HG03439 (cell line): ENCODE measurements at regions not wholly inside any gene's neighbourhood (a gene's known extent, or its start where the extent isn't known, plus 50 kb on each side); places are given as distances from the start of the nearest gene placed in this dataset.
"Not testable (repeated sequence)": the region's sequence is repeated elsewhere in the genome, so short reads cannot be mapped to it uniquely, and the experiment has no call there.

Source experiments
- ATAC-seq: cut with Tn5 transposase; IDR thresholded peaks from one replicate; pipeline ENCODE4 v1.9.1; 2021; ENCODE audit warnings: mild to moderate bottlenecking, moderate library complexity; ENCODE audit not compliant: unreplicated experiment

DNA sequence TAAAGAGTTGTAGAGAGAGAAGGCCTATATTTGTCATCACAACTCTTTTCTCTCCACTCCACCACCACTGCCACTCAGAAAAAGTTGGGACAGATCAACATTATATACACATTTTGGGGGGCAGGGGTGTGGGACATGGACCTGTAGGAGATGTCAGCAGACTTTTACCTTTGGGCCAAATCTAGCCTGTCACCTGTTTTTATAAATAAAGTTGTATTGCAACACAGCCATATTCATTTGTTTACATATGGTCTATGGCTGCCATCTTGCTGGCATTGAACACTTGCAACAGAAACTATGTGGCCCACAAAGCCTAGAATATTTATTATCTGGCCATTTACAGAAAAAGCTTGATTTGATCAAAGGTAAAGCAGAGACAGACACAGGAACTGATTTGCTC is 250.7 kb downstream of the BTG1 start:
- ATAC-seq = no peak

DNA sequence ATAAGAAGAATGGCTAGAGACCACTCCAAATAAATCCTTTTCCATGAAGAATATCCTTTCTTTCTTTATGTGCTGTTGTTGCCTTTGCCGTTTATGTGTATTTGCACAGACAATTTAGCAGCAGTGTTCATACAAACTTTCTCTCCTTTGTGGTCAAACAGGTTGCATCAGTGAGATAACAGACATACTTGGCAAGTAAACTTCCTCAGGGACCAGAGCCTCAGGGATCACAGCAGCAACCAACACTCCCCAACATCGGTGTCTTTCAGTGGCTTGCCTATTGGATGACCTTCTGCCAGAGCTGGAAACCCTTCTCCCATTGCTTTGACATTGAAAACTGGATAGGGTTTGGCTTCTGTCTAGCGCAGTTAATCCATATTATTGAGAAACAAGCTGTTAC is 252.2 kb downstream of the BTG1 start:
- no peak for ATAC-seq

DNA sequence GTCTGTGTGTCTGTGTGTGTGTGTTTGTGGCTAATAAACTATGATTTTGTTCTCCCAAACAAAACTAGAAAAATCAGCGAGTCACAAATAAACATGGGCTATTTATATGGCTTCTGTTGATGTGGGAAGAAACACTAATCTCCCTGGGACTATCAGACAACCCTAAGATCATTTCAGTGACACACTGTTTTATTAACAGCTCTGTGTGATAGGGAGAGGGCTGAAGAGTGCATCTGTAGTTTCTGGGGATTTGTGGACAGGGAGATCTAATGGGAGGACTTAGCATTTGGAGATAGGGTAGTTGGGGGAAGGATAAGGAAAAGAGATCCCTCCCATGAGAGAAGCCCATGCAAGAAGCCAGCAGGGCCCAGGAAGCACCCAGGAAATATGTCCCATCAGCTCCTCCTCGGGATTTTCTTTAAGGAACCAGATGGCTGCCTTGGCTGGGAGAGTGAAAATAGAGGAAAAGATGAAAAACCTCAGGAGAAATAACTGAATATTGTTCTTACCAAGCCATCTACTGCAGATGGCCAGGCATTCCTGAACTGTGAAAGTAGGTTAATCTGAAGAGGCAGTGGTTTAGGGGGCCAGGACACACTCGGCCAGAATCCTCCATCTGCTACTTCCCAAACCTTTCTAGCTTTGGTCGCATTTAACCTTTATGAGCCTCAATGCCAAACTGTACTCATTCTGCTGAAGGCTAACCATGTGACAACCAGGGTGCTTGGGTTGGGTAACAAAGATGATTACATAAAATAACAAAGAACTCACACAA is 253.4 kb downstream of the BTG1 start:
- ATAC-seq = no peak

DNA sequence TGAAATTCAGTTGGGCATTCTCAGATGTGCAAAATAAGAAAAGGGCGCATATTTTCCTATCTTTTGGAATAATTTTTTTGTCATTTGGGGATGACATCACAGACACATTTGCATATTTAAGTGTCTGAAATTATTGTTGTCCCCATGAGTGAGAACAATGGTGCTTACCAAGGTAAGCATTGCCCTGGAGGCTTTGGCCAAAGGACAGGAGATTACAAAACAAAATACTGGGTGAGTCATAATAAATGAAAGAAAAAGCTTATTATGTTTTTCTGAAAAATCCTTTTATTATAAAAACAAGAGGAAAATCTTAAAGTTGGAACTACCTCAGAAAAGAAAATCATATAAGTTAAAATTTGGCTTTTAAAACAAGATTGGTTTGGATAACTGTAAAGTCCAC is 254.9 kb downstream of the BTG1 start:
- ATAC-seq = no peak

DNA sequence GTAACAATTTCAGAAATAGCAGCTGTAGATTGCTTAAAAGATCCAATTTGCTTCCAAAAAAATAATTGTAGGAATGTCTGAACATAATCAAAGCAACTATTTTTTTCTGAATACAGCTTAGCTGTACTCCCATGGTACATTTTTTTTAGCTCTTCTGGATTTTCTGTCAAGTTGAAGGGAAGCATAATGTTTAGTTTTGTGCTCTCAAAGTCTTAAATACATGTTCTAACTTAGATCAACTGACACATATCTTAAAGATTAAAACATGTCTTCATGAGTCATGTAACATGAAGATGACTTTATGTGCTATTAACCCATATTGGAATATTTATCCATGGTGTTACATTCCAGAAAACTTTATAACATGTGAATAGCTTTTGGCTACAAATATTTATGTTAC is 255.7 kb downstream of the BTG1 start:
- ATAC-seq = no peak

DNA sequence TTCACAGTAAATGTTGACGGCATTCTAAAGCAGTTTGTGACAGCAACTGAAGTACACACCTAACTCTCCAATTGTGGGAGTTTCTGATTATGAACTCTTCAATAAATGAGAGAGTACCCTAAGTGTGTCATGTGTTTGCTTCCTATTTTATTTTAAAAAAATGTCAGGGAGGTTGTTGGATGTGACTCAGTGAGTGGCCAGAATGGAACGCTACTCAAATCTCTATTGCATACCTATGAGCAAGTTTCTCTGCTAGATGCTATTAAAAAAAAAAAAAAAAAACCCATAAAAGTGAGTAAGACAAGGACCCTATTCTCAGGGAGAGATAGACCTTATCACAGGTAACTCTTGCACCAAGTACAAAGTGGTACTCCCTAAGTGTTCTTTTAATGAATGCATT is 256.6 kb downstream of the BTG1 start:
- ATAC-seq = no peak

DNA sequence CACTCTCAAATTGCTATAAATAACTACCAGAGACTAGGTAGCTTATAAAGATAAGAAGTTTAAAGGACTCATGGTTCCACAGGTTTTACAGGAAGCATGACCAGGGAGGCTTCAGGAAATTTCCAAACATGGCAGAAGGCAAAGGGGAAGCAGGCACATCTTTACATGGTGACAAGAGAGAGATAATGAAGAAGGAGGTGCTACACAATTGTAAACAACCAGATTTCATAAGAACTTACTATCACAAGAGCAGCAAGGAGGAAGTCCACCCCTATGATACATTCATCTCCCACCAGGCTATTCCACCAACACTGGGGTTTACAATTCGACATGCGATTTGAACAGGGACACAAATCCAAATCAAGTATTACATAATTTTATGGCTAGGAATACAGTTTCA is 257.7 kb downstream of the BTG1 start:
- no peak for ATAC-seq

DNA sequence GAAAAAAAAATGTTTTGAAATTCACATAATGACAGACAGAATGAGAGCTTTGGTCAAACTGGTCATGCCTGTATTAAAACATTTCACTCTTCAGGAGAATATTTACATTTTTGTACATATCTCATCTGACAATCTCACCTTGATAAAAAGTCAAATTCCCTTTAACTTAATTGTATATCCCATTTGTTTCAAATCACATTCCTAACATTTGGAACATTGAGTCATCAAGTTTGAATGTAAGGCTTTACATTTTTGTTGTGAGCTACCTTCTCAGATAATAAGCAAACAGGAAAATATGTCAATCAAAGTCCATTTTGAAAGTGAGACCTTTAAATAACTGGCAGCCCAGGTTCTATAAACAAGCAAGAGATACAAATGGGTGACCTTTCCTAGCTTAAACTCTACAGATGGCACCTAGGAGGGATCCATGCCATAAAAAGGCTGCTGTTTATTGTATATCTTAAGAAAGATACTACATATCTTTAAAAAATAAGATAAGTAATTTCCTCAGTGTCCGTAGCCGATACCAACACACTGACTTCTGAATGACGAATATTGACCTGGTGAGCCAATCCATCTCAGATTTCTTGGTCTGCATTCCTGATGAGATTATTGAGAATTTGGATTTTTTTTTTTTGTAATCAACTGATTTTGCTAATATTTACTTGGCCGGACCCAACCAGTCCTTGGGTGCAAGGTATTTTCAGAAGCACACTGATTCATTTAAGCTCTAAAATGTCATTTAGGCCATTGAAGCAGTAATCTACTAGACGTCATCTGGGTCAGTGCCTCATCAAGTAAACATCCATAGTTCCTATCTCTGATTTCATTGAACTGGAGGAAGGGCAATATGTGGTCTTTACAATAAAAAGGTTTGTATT is 259.6 kb downstream of the BTG1 start:
- no peak for ATAC-seq

DNA sequence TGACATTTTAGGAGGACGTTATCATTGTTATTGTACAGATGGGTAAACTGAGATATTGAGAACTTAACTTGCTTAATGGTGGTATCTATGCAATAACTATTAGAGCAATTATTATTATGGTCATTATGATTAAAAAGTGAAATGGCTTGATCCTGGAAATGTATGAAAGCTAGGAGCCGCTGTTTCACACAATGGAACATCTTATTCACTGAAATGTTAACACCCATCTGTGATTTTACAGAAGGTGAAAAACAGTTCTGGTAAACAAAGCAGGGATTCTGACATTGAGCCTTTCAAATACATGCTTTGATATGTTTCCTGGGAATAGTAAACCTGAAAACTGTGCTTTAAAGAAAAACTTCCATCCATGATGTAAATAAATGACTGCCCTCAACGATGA is 261.4 kb downstream of the BTG1 start:
- ATAC-seq = no peak

DNA sequence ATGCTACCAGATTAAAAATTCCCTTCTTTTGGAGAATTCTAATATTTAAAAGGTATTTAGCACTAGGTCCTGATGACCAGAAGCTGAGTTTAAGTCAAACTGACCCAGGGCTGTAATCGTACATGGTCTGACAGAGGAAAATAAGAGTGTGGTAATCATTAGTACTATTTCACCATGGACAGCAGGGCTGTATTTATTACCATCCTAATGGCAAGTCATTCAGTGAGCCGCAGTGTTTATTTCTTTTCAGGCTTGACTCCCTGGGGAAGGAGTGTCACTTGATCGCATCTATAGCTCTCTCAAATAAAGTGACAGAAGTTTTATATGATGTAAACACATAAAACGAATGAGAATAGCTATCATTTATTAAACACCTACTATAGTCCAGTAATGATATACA is 261.8 kb downstream of the BTG1 start:
- ATAC-seq = no peak

DNA sequence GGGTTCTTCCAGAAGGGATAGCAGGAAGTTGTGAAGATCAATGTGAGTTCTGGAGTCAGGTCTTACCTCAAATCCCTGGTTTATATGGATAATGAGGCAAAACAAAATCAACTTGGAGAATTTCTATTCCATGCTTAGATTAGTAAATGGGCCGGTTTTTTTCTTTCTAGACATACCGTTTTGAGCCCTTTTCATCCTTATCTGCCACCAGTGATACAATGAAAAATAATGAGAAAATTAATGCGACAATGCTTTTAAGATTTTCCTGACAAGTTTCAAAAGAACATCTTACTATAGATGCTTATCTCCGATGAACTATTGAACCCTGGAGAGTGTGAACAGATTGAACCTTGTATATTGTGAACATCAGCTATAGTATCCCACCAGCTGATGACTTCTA is 262.7 kb downstream of the BTG1 start:
- ATAC-seq = no peak

DNA sequence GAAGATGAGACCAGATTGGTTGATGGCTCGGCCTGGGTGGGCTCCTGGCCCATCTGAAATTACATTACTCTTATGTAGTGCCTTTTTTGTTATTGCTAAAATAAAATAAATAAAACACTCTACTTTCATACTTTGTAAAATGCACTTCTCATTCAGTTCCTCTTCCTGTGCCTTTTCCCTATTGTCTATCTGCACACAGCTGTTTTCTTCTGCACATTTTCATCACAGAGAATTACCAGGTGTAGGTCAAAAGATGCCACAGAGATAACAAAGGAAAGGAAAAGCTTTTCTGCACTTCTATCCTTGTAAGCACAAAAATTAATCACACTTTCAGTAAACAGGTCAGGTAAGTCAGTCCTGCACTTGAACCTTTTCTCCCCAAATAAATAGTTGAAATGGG is 265.1 kb downstream of the BTG1 start:
- no peak for ATAC-seq

DNA sequence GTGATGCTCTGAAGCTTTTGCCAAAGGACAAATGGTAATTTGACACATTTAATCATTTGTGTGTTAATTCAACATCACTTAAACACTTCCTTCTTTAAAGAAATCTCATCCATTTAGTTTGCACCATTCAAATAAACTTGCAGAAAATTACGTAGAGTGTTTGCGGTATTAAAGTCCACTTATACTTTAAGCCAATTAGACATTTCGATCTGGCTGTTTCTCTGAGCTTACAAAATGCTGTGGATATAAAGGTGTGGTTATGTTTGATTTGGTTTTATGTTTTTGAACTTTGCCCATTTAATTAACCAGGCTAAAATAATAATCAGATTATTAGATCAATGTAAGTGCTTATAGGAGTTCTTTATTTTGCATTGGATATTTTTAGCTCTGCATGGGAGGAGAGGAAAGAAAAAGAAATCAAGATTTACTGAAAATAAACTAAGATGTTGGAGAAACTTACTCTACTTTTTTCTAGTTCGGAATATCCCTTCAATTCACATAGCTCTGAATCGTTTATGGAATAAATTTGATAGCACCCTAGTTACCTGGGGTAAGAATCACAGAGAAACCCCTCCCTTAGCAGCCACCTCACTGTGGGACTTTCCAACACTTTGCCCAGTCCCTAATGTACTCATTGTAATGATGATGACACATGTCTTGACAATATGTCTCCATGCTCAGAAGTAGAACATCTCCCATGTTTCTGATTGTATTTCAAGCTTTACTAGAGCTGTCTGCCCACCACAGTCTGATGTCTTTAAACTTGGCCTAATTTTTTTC is 268.0 kb downstream of the BTG1 start:
- ATAC-seq = no peak

DNA sequence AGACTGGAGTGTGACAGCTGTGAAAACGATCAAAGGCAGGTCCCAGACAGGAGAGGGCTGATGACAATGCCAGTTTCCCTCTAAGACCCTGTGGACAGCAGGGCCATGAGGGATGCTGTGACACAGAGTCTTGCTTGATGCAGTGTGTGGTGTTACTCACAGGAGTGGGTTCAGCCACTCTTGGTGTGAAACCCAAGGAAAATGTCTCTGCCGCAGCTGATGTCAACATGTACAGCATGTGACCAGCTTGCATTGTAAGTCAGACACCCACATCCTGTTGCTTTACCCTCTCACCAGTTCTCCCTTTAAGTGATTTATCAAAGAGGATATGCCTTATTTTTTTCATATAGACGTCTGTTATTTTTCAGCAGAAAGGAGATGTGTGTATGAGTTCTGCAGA is 268.6 kb downstream of the BTG1 start:
- ATAC-seq = no peak

DNA sequence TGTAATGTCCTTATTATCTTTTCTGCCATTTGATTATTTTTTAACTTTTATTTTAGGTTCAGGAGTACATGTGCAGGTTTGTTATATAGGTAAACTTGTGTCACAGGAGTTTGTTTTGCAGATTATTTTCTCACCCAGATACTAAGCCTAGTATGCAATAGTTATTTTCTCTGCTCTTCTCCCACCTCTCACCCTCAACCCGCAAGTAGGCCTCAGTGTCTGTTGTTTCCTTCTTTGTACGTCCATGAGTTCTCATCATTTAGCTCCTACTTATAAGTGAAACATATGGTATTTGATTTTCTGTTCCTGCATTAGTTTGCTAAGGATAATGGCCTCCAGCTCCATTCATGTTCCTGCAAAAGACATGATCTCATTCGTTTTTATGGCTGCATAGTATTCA is 270.0 kb downstream of the BTG1 start:
- not testable (repeated sequence) for ATAC-seq

DNA sequence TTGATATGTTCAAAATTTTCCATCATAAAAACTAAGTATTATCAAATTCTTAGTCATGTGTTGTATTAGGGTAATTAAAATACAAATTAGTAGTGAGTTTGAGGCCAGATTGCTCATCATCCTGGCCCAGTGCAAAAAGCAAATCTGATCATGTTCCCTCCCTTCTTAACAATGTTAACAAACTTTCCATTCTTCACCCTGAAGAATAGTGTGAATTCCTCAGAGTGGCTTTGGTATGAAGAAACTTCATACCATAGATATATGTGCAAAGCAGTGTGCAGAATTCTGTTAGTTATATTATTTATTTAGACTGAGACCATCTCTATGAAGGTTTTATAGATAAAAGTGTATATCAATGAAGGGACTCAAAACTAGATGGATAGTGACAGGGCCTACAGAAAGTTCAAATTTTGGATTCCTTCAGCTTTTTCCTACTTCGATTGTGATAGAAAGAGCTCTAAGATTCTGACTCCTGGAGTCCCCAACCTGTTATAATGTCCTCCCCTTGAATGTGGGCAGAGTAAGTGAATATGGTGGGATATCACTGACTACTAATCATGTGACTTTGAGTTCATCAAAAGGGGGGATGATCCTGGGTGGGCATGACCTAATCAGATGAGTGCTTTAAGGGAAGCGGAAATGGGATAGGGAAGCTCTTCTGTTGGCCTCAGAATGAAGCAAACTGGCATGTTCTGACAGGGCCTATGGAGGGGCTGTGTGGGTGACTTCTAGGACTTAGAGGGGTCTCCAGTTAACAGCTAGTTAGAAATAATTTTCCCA is 271.4 kb downstream of the BTG1 start:
- no peak for ATAC-seq

DNA sequence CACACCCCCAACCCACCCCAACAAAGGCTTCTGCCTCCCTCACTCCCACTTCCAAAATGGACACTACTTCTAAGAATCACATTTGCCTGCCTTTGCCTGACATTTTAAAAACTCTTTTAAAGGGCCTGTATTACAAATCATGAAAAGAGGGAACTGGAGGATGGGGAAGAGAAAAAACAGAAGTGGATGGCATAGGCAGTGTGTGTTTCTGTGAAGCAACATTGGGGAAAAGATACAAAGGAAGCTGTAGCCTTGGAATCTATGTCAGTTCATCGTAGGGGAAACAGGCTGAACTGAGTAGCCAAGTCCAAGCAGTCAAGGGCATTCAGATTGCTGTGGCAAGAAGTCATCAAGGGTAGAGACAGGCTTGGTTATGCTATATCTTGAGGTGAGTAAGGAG is 273.9 kb downstream of the BTG1 start:
- no peak for ATAC-seq

DNA sequence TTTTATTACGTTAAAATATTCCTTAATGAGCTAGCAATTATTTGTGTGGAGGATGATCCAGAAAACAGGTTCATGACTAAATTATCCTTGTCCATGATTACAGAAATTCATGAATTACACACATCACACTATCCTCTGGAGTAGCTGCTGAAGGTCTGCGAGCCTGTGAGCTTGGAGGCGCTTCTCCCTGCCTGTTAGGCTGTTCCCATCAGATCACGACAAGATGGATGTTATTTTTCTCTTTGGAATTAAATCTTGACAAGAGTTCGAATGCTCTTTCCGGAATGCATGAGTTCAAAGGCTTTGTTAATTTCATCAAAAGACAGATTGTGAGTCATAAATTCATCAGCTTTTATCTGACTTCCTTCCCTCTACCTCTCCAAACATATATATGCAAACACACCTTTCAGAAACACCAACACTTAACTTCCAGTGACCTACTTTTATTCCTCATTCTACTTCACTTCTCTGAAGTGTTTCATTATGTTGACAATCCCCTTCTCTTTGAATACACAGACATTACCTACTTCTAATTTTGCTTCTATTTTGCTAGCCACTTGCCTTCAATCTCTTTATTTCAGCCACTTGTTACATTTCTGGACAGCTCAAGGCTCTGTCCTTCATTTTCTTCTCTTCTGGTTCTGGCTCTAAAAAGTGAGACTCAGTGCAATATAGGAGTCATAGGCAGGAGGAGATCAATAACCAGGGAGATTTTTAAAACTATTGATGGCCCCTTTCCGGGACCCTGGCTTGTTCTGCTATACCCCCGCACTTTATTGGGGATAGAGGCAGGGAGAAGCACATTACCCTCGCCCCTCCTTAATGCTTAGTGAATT is 274.6 kb downstream of the BTG1 start:
- no peak for ATAC-seq

DNA sequence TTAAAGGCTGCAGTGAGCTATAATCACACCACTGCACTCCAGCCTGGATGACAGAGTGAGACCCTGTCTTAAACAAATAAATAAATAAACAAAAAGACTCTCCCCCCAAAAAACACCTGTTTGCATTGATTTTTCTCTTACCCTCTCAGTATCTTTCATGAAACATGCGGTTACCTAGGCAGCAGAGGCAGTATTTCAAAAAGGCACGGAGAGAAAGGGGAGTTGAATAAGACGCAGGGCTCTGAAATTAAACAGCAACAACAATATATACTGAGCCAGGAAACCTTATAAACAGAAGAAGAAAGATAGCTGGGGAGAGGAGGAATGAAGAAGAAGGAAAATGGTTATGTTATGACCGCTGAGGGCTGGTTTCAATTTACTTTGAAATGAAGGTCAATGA is 277.6 kb downstream of the BTG1 start:
- ATAC-seq = no peak

DNA sequence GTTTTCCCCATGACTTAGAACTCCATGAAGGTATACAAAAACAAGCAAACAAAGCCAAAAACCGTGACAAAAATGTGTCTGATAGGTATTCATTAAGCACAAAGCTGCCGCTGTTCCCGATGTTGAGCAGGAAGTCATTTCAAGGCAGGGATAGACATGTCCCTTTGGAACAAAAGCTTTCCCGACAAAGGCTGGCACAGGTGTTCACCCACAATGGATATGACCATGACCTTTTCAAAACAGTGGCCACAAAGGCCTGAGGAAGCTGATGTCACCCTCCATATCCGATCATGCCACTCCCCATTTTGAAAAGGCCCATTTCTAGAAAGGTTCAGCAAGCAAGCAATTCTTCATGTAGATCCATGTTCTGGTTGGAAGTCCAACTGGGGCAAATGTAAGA is 279.1 kb downstream of the BTG1 start:
- no peak for ATAC-seq
